HepG2 (cell line): ENCODE measurements at regions not wholly inside any gene's neighbourhood (a gene's known extent, or its start where the extent isn't known, plus 50 kb on each side); places are given as distances from the start of the nearest gene placed in this dataset.

Experiments
- ATAC-seq: fragments of 200-7000 bp; cut with Tn5 transposase; 3 replicates; pipeline ENCODE4 v1.9.1; 2020; ENCODE audit warnings: mild to moderate bottlenecking, moderate library complexity
- BruUV-seq: library from RNA; stranded (reverse); fragments of 400-500 nt; replicated peaks from 2 replicates; lab custom pipeline; 2021; lab: Mats Ljungman, UMichigan
- CTCF ChIA-PET: fragments of 300-600 bp; formaldehyde crosslinking; extraction: SDS; loops from one replicate; lab custom pipeline; 2021; ENCODE audit warnings: low total read pairs, inconsistent platforms, low intra/inter-chr PET ratio; lab: Yijun Ruan, JAX
- POLR2A ChIA-PET: fragments of 350-600 bp; sonication (Branson Sonifier 250); formaldehyde crosslinking; loops from one replicate; lab custom pipeline; 2020; ENCODE audit warnings: antibody characterized with exemption, inconsistent platforms; lab: Yijun Ruan, JAX
- DNase-seq: peaks from one replicate; pipeline ENCODE4 v3.0.0-alpha.2; 2015; ENCODE audit warnings: low spot score
- FAIRE-seq: peaks from 3 replicates; lab custom pipeline; 2011; peaks lifted over from hg19 to GRCh38; lab: Jason Lieb, UNC
- H2AFZ ChIP-seq: one replicate; pipeline ENCODE4 v1.6.1; 2011; ENCODE audit warnings: low read length, inconsistent platforms
- H3K27ac ChIP-seq: fragments of 300-600 bp; 3 replicates; pipeline ENCODE4 v1.8.0; 2011; ENCODE audit warnings: mixed run types, mild to moderate bottlenecking, mixed read lengths, low read length, inconsistent platforms; ENCODE audit not compliant: insufficient read depth; ENCODE audit errors: extremely low read length
- H3K27me3 ChIP-seq, 2 experiments: fragments of 200-600 bp in 1 of 2; 2 replicates in 1 of 2; 3 replicates in 1 of 2; pipeline versions ENCODE4 v1.6.0 to v1.8.0; 2011; ENCODE audit warnings: low read length in 2 of 2, mild to moderate bottlenecking in 2 of 2, moderate library complexity in 2 of 2, inconsistent platforms in 1 of 2; ENCODE audit not compliant: insufficient read depth in 2 of 2, control insufficient read depth in 1 of 2
- H3K36me3 ChIP-seq, 2 experiments: fragments of 200-600 bp in 1 of 2; replicated peaks in 1 of 2; 2 replicates in 1 of 2; 3 replicates in 1 of 2; pipeline versions ENCODE4 v1.5.1 to v1.8.0; 2011; ENCODE audit warnings: low read length in 2 of 2, inconsistent platforms in 1 of 2; ENCODE audit not compliant: insufficient read depth in 2 of 2, control insufficient read depth in 1 of 2
- H3K4me1 ChIP-seq: 2 replicates; pipeline ENCODE4 v1.5.1; 2012; ENCODE audit warnings: low read length, inconsistent platforms; ENCODE audit not compliant: insufficient read depth
- H3K4me2 ChIP-seq: 2 replicates; pipeline ENCODE4 v1.6.0; 2011; ENCODE audit warnings: low read depth, low read length, inconsistent platforms
- H3K4me3 ChIP-seq, 3 experiments: fragments of 200-600 bp in 1 of 3; sonication (generic), shearing (Covaris generic) in 1 of 3; replicated peaks in 1 of 3; 2 replicates each; pipeline ENCODE4 v1.5.1; 2011 to 2016; ENCODE audit warnings: low read length in 3 of 3, inconsistent platforms in 2 of 3, low read depth in 2 of 3, mild to moderate bottlenecking in 2 of 3, control low read depth in 1 of 3, mixed read lengths in 1 of 3; ENCODE audit not compliant: insufficient read depth in 1 of 3
- H3K79me2 ChIP-seq: one replicate; pipeline ENCODE4 v1.6.1; 2011; ENCODE audit warnings: low read length, inconsistent platforms; ENCODE audit not compliant: insufficient read depth
- H3K9ac ChIP-seq: 2 replicates; pipeline ENCODE4 v1.6.0; 2011; ENCODE audit warnings: mild to moderate bottlenecking, low read depth, low read length, inconsistent platforms; ENCODE audit not compliant: insufficient read depth
- H3K9me3 ChIP-seq: 2 replicates; pipeline ENCODE4 v1.5.1; 2012; ENCODE audit warnings: mild to moderate bottlenecking, low read length
- H4K20me1 ChIP-seq: 2 replicates; pipeline ENCODE4 v1.6.0; 2011; ENCODE audit warnings: inconsistent platforms, mild to moderate bottlenecking, low read length, moderate library complexity; ENCODE audit not compliant: insufficient read depth
- EP300 ChIP-seq, 3 experiments: sonication (generic) in 1 of 3; formaldehyde crosslinking in 1 of 3; IDR thresholded peaks; 2 replicates each; pipeline versions ENCODE4 v1.5.1 to v1.6.1; 2011 to 2020; ENCODE audit warnings: low read depth in 2 of 3, low read length in 2 of 3, borderline replicate concordance in 1 of 3, improper control_type of control experiment in 1 of 3, mild to moderate bottlenecking in 1 of 3, missing genetic modification reagents in 1 of 3, moderate library complexity in 1 of 3
- GATA4 ChIP-seq: sonication (generic); IDR thresholded peaks from 2 replicates; pipeline ENCODE4 v1.6.1; 2016; ENCODE audit warnings: antibody characterized with exemption, low read depth, borderline replicate concordance
- HMG20B ChIP-seq: conservative IDR thresholded peaks from 2 replicates; pipeline ENCODE4 v1.6.1; 2016; ENCODE audit warnings: missing genetic modification reagents, missing compliant biosample characterization
- MTA1 ChIP-seq: sonication (generic); formaldehyde crosslinking; IDR thresholded peaks from 2 replicates; pipeline ENCODE4 v1.4.0; 2020; ENCODE audit warnings: missing genetic modification reagents, mild to moderate bottlenecking, borderline replicate concordance
- NR2F2 ChIP-seq: IDR thresholded peaks from 2 replicates; pipeline ENCODE4 v1.6.1; 2012; ENCODE audit warnings: low read depth, inconsistent platforms, borderline replicate concordance
- ONECUT2 ChIP-seq: sonication (generic); formaldehyde crosslinking; IDR thresholded peaks from 2 replicates; pipeline ENCODE4 v1.4.0; 2020; ENCODE audit warnings: missing genetic modification reagents
- RFXAP ChIP-seq: sonication (generic); formaldehyde crosslinking; IDR thresholded peaks from 2 replicates; pipeline ENCODE4 v1.4.0; 2020; ENCODE audit warnings: missing genetic modification reagents, borderline replicate concordance
- SP4 ChIP-seq: sonication (generic); formaldehyde crosslinking; IDR thresholded peaks from 2 replicates; pipeline ENCODE4 v1.8.1; 2023; ENCODE audit warnings: mild to moderate bottlenecking, missing genetic modification reagents
- ZNF513 ChIP-seq: sonication (generic); formaldehyde crosslinking; conservative IDR thresholded peaks from 2 replicates; pipeline ENCODE4 v1.5.0; 2020; ENCODE audit warnings: missing genetic modification reagents
- ZNF652 ChIP-seq: IDR thresholded peaks from 2 replicates; pipeline ENCODE4 v1.6.1; 2016; ENCODE audit warnings: low read depth, borderline replicate concordance
- ZNF781 ChIP-seq: sonication (generic); formaldehyde crosslinking; IDR thresholded peaks from 2 replicates; pipeline ENCODE4 v1.5.1; 2020; ENCODE audit warnings: borderline replicate concordance, mild to moderate bottlenecking, missing genetic modification reagents; ENCODE audit errors: not compliant biosample characterization
- WGBS: methylation state at CpG from one replicate; pipeline ENCODE4 v1.1.6; 2017; ENCODE audit warnings: low lambda C conversion rate; 5-methylcytosine and 5-hydroxymethylcytosine counted together
- in situ Hi-C: cut with HindIII; loops from 2 replicates; pipeline ENCODE4 v1.10.0; 2017; ENCODE audit warnings: low pct_unique_long_range_greater_than_20kb; ENCODE audit not compliant: extremely low pct_ligation_motif_present
- intact Hi-C: fragments of 100-400 bp; cut with micrococcal nuclease; formaldehyde crosslinking; loops from one replicate; pipeline ENCODE4 v1.10.0; 2022; ENCODE audit not compliant: unreplicated experiment
- TF ChIP-seq, protein P1 (sequence below): sonication (generic); formaldehyde crosslinking; conservative IDR thresholded peaks from 2 replicates; pipeline ENCODE4 v1.8.0; 2022; ENCODE audit warnings: missing genetic modification reagents
- TF ChIP-seq, protein P2 (sequence below): IDR thresholded peaks from 2 replicates; pipeline ENCODE4 v1.6.1; 2016; ENCODE audit warnings: missing compliant biosample characterization, missing genetic modification reagents, borderline replicate concordance
- TF ChIP-seq, protein P3 (sequence below): sonication (generic); formaldehyde crosslinking; IDR thresholded peaks from 2 replicates; pipeline ENCODE4 v1.5.0; 2020; ENCODE audit warnings: missing genetic modification reagents
- TF ChIP-seq, protein P4 (sequence below): IDR thresholded peaks from 2 replicates; pipeline ENCODE4 v1.6.1; 2016; ENCODE audit warnings: mild to moderate bottlenecking, missing biosample characterization, missing genetic modification reagents

- ATAC-seq (peak; percentile 95), FAIRE-seq (peak; percentile 75), DNase-seq (peak; percentile 88)
- no peak overlapping the region for H2AFZ ChIP-seq
- no peaks in the 10 kb centered on the region for H4K20me1 ChIP-seq
- BruUV-seq = no TSS peak
- H3K79me2 ChIP-seq = no peaks in the 10 kb centered on the region
- no peaks in the 10 kb centered on the region for H3K27me3 ChIP-seq
- peak overlapping the region; percentile 61 for H3K27ac ChIP-seq
- intact Hi-C loops (loop anchor here (1.0 to 2.0 kb wide), 2 partner anchors 8 to 1006 kb away; partner anchors contain the start of gene CITED2), in situ Hi-C loops (no loop called here)
- H3K4me2 ChIP-seq = peak overlapping the region; percentile 44
- H3K9ac ChIP-seq = no peak overlapping the region
- H3K9me3 ChIP-seq = peaks cover 19% of the 10 kb centered on the region
- peak overlapping the region in 1 of 3 experiments; percentile 20; a peak in 1 of 6 replicates for H3K4me3 ChIP-seq
- WGBS = 6% methylated on average over 3 of the region's 3 CpGs
- CTCF ChIA-PET = no interaction called here
- POLR2A ChIA-PET = interaction anchor here (0.8 to 2.3 kb wide), 5 partner anchors 8 to 1011 kb away, joined by 3 to 14 read pairs (median 6); partner anchors contain the start of gene CITED2
- peaks cover 42% of the 10 kb centered on the region for H3K4me1 ChIP-seq
- H3K36me3 ChIP-seq = no peaks in the 10 kb centered on the region
- TF ChIP-seq, protein P1, sequence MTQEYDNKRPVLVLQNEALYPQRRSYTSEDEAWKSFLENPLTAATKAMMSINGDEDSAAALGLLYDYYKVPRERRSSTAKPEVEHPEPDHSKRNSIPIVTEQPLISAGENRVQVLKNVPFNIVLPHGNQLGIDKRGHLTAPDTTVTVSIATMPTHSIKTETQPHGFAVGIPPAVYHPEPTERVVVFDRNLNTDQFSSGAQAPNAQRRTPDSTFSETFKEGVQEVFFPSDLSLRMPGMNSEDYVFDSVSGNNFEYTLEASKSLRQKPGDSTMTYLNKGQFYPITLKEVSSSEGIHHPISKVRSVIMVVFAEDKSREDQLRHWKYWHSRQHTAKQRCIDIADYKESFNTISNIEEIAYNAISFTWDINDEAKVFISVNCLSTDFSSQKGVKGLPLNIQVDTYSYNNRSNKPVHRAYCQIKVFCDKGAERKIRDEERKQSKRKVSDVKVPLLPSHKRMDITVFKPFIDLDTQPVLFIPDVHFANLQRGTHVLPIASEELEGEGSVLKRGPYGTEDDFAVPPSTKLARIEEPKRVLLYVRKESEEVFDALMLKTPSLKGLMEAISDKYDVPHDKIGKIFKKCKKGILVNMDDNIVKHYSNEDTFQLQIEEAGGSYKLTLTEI (CRISPR knock-in tag) = no peak
- TF ChIP-seq NR2F2 = no peak
- no peak; the same call in 1 of the 2 replicates for TF ChIP-seq GATA4
- TF ChIP-seq HMG20B (CRISPR knock-in tag) = peak; percentile 56; the same call in 1 of the 2 replicates
- no peak for TF ChIP-seq SP4
- TF ChIP-seq, protein P2, sequence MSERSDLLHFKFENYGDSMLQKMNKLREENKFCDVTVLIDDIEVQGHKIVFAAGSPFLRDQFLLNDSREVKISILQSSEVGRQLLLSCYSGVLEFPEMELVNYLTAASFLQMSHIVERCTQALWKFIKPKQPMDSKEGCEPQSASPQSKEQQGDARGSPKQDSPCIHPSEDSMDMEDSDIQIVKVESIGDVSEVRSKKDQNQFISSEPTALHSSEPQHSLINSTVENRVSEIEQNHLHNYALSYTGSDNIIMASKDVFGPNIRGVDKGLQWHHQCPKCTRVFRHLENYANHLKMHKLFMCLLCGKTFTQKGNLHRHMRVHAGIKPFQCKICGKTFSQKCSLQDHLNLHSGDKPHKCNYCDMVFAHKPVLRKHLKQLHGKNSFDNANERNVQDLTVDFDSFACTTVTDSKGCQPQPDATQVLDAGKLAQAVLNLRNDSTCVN (CRISPR knock-in tag) = no peak
- TF ChIP-seq, protein P3, sequence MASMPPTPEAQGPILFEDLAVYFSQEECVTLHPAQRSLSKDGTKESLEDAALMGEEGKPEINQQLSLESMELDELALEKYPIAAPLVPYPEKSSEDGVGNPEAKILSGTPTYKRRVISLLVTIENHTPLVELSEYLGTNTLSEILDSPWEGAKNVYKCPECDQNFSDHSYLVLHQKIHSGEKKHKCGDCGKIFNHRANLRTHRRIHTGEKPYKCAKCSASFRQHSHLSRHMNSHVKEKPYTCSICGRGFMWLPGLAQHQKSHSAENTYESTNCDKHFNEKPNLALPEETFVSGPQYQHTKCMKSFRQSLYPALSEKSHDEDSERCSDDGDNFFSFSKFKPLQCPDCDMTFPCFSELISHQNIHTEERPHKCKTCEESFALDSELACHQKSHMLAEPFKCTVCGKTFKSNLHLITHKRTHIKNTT (CRISPR knock-in tag) = no peak
- TF ChIP-seq, protein P4, sequence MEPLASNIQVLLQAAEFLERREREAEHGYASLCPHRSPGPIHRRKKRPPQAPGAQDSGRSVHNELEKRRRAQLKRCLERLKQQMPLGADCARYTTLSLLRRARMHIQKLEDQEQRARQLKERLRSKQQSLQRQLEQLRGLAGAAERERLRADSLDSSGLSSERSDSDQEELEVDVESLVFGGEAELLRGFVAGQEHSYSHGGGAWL (CRISPR knock-in tag) = no peak
- TF ChIP-seq MTA1 (CRISPR knock-in tag) = no peak
- TF ChIP-seq ZNF513 (CRISPR knock-in tag) = no peak
- TF ChIP-seq RFXAP (CRISPR knock-in tag) = no peak
- TF ChIP-seq ONECUT2 (CRISPR knock-in tag) = peak; percentile 42
- TF ChIP-seq ZNF781 (CRISPR knock-in tag) = no peak
- peak in 1 of 2 experiments; percentile 97; a peak in 2 of 4 replicates for TF ChIP-seq EP300 (IDR thresholded peaks at IDR 0.05; ENCODE audit: low read depth in 2 of 2, low read length in 2 of 2)
- peak; percentile 86; the same call in 1 of the 2 replicates for TF ChIP-seq EP300 (CRISPR knock-in tag; IDR thresholded peaks at IDR 0.05; ENCODE audit: borderline replicate concordance)
- 0 out of 2 replicates have a peak, but pooled peaks have one; percentile 1 for TF ChIP-seq ZNF652 (CRISPR knock-in tag)
Measured at GRCh38 chr6:140380427-140381218, 1006.2 kb upstream of the CITED2 start.
